ENCODE measurements at regions not wholly inside any gene's neighbourhood (a gene's known extent, or its start where the extent isn't known, plus 50 kb on each side); places are given as distances from the start of the nearest gene placed in this dataset.
A peak's percentile ranks its signal among the peaks of the same experiment; 100 is the strongest.

DNA sequence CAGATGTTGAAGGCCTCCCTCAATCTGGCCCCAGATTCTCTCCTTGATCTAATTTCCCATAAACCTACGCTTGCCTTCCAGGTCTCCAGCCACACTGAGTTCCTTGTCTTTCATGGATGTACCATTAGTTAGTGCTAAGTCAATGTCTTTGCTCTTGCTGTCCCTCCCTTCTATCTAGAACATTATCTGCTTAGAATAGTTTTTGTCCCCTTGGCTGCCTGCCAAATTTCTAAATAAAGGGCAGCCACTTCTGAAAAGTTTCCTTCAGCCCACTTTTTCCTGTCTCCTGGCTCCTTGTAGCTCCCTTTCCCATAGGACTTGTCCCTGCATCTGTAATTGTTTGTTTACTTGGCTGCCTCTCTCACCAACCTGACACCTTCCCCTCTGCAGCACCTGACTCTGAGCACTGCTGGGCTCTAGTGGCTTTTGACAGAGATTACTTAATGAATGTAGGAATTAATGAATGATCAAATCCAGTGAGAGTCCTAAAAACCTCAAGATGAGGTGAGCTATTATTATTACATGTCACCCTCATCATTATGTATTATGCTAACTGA is 58.3 kb downstream of the CXCL12 start:
- DNase-seq, result no peak

DNA sequence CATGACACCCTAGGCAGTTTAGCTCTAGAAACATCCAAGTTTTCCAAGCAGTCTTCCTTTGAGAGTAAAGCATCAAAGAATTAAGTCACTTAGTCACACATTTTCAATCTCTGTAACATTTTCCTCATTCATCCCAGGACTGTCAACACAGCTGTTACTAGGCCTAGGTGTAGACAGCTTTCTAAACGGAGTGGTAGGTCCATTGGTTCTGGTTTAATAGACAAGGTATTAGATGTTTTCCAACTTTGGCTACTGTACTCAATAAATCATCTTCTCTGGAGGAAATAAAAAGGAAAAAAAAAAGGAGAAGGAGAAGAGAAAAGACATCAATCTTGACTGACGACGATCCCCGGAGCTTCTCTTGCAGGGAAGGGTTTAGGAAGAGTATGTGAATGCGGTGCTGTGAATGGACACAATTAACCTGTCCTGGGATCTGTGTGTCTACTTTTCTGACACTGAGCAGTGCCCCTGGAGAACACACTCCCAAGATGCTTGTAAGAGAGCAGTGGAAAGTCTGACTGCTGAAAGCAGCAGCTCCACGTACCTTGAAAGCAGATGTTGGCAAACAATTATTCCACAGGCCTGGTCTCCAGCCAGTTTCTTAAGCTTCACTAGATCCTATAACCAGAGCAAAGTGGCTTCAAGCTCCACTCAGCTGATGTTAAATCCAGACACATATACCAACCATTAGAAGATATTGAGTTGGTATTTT is 59.1 kb downstream of the CXCL12 start:
- no peak for DNase-seq

DNA sequence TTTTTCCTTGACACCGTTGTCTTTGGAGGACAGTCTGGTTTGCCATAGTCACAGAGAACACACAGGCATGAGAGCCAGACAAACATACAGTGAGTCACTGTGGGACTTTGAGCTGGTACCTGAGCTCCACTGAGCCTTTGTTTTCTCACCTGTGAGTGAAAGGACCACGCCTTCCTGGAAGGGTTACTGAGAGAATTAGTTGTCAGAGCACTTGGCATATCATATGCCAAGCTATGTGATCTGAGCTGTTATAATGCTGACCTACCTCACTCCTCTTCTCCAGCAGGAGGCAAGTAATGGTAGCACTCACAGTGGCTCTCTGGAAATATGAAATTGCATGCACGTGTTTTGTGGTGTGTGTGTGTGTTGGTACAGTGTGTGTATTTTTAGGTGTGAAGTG is 59.7 kb downstream of the CXCL12 start:
- DNase-seq, result no peak

DNA sequence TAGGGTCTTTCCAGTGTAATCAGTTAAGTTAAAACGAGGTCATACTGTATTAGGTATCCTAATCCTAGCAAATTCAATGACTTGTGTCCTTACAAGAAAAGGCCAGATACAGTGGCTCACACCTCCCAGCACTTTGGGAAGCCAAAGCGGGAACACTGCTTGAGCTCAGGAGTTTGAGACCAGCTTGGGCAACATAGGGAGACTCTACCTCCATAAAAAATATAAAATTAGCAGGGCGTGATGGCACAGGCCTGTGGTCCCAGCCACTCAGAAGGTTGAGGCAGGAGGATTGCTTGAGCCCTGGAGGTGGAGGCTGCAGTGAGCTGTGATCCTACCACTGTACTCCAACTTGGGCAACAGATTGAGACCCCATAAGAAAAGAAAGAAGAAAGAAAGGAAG is 61.1 kb downstream of the CXCL12 start:
- no peak for DNase-seq

DNA sequence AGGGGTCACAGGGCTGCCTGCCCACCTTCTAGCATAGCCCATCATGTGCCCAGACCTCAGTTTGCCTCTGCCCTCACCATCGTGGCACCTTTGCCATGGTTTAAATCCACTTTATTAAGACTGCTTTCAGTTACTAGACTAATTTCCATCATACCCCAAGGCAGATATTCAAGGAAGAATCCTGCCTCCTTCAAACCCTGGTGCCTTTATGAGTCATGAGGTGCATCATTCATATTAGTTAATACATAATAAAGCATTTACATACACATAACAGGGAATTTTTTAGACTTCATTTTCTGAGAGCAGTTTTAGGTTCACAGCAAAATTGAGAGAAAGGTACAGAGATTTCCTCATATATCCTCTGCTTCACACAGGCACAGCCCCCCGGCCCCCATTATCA is 62.8 kb downstream of the CXCL12 start:
- DNase-seq, result no peak

DNA sequence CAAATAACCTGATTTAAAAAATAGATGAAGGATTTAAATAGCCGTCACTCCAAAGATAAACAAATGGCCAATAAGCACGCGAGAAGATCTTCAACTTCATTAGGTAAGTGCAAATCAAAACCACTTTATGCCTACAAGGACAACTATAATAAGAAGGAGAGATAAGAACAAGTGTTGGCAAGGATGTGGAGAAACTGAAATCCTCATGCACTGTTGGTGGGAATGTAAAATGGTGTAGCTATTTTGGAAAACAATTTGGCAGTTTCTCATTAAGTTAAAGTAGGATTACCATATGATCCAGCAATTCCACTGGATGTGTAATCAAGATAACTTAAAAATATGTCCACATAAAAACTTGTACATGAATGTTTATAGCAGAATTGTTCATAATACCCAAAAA is 64.1 kb downstream of the CXCL12 start:
- no peak for DNase-seq

DNA sequence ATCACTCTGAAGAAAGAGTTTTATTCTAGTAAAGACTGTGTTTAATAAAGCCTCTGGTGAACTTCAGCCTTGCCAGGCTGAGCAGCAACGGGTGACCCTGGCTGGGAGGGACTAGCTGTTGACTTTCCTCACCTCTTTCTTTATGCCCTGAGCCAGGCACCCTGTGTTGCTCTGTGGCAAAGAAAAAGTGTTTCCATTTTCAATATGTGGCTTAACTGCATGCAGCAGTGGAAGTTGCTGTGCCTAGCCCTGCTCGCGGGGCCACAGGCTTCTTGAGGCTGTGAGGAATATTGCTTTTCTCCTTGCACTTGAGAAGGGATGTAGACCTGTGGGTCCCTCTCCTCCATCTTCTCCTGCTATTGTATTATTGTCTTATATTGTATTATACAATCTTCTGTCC is 67.0 kb downstream of the CXCL12 start:
- no peak for DNase-seq

DNA sequence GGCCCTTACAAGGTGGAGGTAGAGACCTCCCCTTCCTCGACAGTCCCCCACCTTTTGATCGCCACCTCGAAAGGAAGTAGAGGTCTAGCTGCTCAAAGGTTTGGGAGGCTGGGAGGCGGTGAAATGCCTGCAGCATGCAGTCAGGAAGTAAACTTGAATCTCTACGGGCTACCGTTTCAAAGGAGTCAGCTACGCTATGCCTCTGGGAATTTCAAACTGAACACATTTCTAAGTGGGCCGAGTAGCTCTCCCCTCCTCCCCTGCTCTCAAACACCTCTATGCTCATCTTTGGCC is 68.0 kb downstream of the CXCL12 start:
- no peak for DNase-seq

DNA sequence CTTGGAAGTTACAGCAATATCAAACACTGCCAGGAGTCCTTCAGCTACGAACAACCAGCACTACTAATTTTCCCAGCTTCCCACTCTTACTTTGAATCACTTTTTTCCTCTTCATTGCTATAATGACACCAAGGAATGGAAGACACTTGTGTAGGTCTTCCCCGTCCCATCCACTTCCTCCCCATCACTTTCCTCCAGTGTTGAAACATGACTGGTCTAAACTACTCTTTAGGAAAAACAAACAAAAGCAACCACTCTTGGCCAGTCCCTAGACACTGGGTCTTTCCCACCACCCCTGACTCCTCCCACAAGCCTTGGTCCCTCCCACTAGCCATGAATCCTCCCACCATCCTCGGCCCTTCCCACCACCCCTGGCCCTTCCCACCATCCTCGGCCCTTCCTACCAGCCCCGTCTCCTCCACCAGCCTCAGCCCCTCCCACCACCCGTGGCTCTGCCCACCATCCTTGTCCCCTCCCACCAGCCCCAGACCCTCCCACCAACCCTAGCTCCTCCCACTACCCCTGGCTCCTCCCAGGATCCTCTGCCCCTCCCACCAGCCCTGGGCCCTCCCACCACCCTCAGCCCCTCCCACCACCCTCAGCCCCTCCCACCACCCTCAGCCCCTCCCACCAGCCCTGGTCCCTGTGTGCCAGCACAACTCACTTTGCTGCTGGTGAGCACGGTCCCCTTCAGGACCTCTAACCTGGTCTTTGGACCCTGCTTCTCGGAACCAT is 68.5 kb downstream of the CXCL12 start:
- no peak for DNase-seq

DNA sequence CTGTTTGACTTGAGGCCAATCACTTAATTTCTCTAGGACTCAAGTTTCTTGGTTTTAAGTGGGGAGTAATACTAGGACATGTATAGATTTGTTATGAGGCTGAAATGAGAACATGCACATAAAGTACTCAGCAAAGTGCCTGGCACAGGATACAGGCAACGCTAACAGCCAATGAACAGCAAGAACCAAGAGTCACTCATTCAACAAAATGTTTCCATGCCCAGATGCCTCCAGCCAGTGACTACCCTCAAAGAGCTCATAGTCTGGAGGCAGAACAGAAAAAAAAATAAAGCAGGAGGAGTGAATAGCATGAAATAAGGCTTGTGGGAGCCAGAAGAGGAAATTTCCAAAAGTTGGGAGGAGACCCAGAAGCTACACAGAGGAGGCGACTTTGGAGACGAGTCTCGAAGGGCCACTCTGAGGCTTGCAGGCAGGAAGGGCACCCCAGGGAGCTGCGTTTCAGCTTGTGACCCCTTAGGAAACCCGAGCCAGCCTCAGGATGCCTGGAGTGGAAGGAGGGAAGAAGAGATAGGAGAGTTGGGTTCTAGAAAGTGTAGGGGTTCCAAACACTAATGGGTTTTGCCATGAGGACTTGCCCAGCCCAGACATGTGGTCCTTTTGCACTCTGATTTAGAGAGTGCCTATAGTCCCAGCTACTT is 70.0 kb downstream of the CXCL12 start:
- no peak for DNase-seq

DNA sequence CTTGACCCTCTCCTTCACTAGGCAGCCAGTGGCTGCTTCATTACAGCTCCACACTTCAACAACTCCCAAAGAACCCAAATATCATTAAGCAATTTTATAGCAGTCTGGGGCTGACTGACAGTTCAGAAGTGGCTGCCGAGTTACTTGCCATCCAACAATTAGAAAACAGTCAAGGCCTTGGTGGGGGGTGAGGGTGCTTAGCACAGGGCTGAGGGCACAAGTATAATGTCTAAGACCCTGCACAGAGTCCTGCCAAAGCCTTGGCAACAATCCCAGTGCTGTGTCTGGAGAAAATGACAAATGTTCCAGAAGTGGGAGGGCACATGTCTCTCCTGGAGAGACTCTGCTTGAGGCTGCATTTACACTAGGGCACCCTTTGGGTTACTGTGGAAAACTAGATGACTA is 71.1 kb downstream of the CXCL12 start:
- DNase-seq, result no peak

DNA sequence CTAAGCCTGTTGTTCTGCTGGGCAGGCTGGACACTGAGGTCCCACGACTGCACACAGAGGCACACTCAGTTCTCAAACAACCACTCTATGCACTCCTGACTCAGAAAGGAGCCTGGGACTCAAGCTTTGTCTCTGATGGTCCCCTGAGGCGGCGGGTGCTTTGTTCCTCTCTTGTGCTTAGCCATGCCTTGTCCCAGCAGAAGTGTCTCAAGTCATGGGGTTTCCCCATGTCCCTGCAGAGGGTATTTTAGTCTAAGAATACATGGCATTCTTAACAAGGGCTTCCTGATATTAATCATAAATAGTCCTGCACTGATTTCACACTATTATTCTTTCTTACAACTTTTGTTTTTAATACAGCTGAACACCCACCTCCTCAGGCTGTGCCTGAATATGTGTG is 72.5 kb downstream of the CXCL12 start:
- no peak for DNase-seq

DNA sequence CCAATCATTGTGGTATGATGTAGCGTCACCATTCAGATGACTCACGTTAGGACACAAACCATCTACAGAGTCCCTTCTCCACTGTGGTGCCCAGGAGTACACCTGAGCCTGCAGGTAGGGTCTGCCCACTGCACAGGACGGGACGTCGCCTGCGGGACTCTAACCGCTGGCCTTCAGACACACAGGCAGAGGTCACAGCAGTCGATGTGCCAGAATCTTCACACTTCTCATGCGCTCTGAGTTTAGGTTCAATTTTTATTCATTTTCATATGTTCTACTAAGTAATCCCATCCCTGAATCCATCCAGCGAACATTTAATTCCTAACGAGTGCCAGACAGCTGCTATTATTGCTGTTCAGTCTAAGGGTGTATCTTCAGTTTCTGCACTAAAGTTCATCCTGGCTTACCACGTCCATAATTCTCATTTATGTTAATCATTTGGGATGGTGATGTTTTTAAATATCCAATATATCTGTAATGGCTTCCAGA is 73.3 kb downstream of the CXCL12 start:
- DNase-seq, result no peak

DNA sequence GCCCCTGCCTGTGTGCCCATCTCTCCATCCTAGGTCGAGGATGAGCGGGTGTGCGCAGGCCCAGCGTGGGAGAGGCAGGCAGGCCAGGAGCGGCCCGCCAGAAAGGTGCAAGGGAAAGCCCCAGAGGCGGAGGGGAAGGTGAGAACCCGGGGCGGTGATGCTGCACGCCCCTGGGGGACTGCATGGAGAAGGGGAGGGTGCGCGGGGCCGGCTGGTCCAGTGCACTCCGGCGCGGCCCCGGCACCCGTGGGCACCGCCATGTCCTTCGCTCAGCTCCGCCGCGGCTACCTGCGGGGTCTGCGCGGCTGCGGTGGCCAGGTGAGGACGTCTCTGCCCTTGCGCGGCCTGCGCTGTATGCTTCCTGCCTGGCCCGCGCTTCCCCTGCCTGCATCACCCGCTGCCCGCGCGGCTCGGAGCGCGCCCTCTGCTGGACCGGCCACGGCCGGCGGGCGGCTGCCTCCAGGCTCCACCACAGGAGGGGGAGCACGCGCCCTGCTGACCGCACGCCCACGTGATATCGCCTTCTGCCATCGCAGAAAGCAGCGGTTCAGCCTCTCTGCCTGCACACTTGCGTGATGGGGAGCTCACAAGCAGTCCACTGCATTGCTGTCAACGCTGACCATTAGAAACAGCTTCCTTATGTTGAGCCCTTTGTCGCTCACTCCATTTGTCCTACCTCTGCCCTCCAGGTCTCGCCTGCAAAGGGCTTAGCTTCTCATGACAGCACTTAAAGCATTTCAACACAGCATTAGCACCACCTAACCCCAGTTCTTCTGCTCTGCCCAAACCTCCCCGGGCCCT is 73.9 kb downstream of the CXCL12 start:
- peak; percentile 83 for DNase-seq

DNA sequence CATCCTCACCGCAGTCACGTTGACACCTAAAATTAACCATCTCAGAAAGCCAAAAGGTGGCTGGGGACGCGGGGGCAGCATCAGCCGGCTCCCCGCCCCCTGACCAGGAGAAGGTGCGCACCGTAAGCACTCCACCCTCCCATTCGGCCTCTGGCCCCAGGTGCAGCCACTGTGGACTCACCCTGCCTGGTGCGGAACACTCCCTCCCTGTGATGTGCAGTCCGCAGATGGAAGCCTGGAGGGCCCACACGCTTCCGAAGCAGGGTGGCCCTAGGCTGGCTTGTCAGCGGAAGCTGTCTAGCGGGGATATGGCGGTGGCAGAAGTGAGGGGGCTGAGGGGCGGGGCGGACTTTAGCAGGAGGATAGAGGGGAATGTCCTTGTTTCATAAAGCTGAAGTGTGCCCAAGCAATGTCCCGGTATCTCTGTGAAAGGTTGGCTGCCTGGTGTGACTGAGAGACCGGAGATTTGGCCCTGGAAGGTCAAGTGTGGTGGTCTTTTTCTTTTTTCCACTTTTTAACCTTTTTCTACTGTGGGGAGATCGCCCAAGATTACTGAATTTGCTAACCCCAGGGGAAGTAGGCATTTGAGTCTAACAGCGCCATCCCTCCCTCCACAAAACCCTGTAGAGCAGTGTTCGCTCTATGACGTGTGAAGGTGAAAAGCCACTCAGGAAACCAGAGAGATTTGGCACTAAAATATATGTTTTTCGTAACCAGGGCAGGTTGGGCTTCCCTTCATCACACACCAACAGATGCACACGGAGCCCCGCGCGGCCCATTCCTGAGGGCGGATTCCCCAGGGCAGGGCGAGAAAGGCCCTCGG is 74.7 kb downstream of the CXCL12 start:
- no peak for DNase-seq

DNA sequence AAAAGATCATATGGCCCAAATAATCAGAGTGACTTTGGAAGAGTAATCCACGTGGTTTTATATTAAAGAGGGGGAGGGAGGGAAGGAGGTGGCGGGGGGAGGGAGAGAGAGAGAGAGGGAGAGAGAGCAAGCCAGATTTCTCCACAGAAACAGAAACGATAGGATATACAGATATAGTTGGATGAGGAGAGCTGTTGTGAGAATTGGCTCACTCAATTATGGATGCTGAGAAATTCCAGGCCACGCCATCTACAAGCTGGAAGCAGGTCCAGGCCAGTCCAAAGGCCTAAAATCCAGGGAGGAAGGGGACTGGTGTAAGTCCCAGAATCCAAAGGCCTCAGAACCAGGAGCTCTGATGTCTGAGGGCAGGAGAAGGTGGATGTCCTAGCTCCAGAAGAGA is 75.5 kb downstream of the CXCL12 start:
- DNase-seq, result no peak

DNA sequence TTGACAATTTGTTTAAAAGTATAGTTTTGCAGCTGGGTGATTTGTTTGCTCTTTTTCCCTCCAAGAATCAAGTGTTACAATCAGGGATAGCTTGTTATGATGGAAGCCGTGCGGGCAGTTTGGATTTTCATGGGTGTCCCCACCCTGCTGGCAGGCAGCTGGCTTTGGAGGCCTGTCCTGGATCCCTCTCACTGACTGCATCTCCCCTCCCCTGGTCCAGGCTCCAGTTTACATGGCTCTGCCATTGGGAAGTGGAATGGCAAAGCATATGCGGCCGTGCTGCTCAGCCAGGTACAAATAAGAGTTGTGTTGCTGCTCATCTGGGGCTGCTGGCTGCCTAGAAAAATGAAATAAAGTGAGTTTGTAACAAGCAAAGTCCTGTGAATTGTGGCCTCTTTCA is 76.0 kb downstream of the CXCL12 start:
- no peak for DNase-seq

DNA sequence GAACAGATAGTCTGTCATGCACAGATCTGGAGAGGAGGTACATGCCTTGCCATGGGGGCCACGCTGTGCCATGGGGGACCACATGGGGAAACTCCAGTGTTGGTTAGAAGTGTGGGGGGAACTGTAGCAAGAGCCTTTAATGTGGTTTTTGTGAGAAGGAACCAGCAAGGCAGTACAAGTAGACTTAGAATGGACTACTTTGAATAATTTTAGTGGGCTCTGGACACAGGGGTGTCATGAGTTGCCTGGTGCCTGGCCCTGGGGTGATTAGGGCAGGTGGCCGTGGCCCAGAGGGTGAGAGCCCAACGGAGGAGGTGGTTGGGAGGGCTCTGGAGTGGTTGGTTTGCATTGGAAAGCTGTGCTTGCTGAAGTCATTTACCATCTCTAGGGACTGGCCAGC is 77.2 kb downstream of the CXCL12 start:
- no peak for DNase-seq

DNA sequence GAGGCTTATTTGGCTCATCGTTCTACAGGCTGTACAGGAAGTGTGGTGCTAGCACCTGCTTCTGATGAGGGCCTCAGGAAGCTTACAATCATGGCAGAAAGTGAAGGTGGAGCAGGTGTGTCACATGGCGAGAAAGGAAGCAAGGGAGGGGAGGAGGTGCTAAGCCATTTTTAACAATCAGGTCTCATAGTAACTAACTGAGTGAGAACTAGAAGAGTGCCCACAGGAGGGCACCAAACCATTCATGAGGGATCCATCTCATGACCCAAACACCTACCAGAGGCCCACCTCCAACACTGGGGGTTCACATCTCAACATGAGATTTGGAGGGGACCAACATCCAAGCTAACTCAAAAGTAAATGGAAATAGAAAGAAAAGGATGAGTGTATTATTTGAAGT is 78.1 kb downstream of the CXCL12 start:
- DNase-seq, result no peak

DNA sequence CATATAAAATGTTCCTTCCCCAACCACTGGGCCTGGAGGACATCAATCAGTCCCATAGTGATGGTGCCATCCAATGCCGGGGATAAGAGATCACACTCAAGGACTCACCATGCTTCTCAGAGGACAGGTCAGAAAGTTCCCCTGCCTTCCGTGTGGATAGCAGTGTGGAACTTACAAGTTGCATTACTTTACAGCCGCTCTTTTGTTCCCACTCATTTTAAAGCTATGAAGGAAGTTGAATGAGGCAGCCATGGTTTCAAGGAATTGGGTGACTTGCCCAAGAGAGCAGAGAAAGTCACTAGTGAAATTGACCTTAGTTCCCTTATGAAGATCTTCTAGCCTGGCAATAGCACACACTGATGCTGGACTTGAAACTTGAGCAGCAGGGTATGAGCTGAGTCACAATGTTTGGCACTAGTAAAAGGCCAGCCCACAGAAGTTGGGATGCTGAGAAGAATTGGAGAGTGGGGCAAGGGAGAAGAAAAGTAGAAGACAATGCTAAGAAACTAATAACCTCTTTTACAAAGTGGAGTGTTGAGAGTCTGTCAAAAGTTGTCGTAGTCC is 78.7 kb downstream of the CXCL12 start:
- DNase-seq, result no peak

Measured in muscle of arm (tissue), 1 donor.